ENCODE measurements at regions not wholly inside any gene's neighbourhood (a gene's known extent, or its start where the extent isn't known, plus 50 kb on each side); places are given as distances from the start of the nearest gene placed in this dataset.
"Not testable (repeated sequence)": the region's sequence is repeated elsewhere in the genome, so short reads cannot be mapped to it uniquely, and the experiment has no call there.

DNA sequence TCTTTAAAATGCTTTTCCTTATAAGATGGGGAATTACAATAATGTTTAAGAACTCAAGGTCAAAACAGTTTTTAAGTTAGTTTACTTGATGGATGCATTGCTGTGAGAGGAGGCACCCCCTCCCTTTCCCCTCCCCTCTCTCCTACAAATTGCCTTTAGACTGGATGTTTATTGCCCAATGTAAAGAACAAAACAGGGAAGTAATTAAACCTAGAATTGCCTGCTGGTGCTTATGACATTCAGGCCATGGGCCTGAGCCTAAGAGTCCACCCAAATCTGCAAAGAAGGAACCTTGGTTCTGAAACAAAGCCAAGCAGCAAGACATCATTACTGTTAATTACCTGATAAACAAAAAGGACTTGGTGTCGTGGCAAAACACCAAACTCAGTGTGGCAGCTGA lies 630.3 kb downstream of the ISL1 start:
- no peak overlapping the region for H3K4me3 ChIP-seq (ENCODE audit: control insufficient read depth, low read depth, low read length)
- TF ChIP-seq, protein P1, sequence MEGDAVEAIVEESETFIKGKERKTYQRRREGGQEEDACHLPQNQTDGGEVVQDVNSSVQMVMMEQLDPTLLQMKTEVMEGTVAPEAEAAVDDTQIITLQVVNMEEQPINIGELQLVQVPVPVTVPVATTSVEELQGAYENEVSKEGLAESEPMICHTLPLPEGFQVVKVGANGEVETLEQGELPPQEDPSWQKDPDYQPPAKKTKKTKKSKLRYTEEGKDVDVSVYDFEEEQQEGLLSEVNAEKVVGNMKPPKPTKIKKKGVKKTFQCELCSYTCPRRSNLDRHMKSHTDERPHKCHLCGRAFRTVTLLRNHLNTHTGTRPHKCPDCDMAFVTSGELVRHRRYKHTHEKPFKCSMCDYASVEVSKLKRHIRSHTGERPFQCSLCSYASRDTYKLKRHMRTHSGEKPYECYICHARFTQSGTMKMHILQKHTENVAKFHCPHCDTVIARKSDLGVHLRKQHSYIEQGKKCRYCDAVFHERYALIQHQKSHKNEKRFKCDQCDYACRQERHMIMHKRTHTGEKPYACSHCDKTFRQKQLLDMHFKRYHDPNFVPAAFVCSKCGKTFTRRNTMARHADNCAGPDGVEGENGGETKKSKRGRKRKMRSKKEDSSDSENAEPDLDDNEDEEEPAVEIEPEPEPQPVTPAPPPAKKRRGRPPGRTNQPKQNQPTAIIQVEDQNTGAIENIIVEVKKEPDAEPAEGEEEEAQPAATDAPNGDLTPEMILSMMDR (IDR thresholded peaks at IDR 0.05; ENCODE audit: control insufficient read depth, insufficient read depth, low read depth, low read length, missing control alignments): no peak
- no peak for DNase-seq (ENCODE audit: low read depth)

DNA sequence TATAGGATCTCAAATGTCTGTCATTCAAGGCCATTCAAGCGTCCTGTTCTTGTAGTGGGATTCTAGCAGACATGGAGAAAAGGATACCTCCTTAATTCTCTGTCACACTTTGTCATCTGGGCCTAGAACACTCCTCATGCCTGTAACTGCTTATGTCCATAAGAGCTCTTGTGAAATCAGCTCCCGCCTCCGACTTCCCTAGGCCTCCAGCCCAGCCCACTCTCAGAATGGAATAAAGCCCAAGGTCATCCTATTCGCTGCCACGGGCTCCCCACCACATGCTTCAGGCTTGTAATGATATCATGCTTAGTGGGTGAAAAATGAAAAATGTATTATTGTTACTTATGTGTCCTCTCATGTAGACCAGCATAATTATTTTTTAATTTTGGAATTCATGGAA lies 632.5 kb downstream of the ISL1 start:
- TF ChIP-seq, protein P1 (IDR thresholded peaks at IDR 0.05; ENCODE audit: control insufficient read depth, insufficient read depth, low read depth, low read length, missing control alignments): no peak
- DNase-seq (ENCODE audit: low read depth): no peak
- H3K4me3 ChIP-seq (ENCODE audit: control insufficient read depth, low read depth, low read length): no peak overlapping the region

DNA sequence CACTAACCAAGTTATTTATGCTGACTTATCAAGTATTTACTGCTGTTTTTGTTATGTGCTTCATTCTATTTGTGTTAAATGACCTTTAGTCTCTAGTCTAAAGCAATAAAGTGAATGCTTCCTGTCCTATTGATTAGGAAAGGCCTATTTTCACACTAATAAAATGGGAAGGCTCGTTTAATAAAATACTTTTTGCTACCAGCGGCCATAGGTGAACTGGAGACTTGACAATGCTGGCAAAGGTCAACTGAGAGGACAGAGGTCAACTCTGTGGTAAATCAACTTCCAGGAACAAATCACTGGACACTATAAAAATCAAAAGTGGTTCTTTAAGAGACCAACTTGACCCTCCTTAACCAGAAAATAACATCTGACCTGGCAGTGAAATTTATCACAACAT lies 634.3 kb downstream of the ISL1 start:
- TF ChIP-seq, protein P1 (IDR thresholded peaks at IDR 0.05; ENCODE audit: control insufficient read depth, insufficient read depth, low read depth, low read length, missing control alignments): no peak
- H3K4me3 ChIP-seq (ENCODE audit: control insufficient read depth, low read depth, low read length): no peak overlapping the region
- DNase-seq (ENCODE audit: low read depth): no peak

DNA sequence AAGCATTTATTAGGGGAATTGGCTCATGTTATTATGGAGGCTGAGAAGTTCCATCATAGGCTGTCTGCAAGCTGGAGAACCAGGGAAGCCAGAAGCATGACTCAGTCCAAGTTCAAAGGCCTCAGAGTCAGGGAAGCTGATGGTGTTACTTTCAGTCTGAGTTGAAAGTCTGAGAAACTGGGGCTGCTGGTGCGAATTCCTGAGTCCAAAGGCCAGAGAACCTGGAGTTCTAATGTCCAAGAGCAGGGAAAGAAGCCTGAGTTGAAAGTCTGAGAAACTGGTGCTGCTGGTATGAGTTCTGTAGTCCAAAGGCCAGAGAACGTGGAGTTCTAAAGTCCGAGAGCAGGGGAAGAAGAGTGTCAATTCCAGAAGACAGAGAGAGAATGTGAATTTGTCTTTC lies 641.1 kb downstream of the ISL1 start:
- H3K4me3 ChIP-seq (ENCODE audit: control insufficient read depth, low read depth, low read length): no peak overlapping the region
- DNase-seq (ENCODE audit: low read depth): no peak
- TF ChIP-seq, protein P1 (IDR thresholded peaks at IDR 0.05; ENCODE audit: control insufficient read depth, insufficient read depth, low read depth, low read length, missing control alignments): no peak

DNA sequence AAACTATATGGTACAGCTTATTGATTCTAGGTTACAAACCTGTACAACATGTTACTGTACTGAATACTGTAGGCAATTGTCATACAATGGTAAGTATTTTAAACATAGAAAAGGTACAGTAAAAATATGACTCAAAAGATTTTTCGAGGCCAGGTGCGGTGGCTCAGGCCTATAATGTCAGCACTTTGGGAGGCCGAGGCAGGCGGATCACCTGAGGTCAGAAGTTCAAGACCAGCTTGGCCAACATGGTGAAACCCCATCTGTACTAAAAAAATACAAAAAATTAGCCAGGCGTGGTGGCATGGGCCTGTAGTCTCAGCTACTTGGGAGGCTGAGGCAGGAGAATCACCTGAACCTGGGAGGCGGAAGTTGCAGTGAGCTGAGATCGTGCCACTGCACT lies 646.6 kb downstream of the ISL1 start:
- not testable (repeated sequence) for H3K4me3 ChIP-seq (ENCODE audit: control insufficient read depth, low read depth, low read length); DNase-seq (ENCODE audit: low read depth)

DNA sequence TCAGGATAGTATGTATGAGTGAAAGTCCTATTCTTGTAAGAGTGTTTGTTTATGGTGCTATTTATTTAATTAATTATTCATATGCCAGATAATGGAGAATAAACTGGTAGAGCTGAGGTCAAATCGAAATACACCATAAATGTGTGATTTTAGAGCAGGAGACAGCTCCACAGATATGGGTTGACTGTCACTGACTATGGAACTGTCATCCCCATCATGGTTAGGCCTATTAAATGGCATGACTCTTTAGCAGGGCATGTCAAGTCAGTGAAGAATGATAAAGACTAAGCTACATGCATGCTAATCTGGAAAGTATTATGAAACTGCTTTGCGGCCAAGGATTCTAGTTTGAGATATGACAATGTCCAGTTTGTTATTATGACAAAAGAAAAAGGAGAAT lies 658.6 kb downstream of the ISL1 start:
- DNase-seq (ENCODE audit: low read depth): no peak
- no peak overlapping the region for H3K4me3 ChIP-seq (ENCODE audit: control insufficient read depth, low read depth, low read length)
- TF ChIP-seq, protein P1 (IDR thresholded peaks at IDR 0.05; ENCODE audit: control insufficient read depth, insufficient read depth, low read depth, low read length, missing control alignments): no peak

DNA sequence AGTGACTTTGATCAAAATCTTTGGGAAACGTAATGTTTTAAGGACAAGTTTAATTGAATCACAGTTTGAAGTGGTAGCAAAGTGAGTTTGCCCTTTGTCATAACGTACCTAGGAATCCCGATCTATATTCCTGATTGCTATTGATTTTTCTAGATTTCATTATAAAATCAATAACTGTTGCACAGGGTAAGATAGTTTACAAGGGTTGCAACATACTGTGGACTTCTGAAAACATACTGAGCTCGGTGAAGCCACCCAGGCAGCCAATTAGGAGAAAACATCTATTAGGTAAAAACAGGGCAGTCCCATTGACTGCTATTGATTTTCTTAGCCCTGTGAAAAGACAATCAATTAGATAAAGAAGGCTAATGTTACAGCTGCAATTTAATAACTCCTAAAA lies 659.9 kb downstream of the ISL1 start:
- H3K4me3 ChIP-seq (ENCODE audit: control insufficient read depth, low read depth, low read length): no peak overlapping the region
- no peak for DNase-seq (ENCODE audit: low read depth)
- TF ChIP-seq, protein P1 (IDR thresholded peaks at IDR 0.05; ENCODE audit: control insufficient read depth, insufficient read depth, low read depth, low read length, missing control alignments): no peak
